ENCODE measurements at regions not wholly inside any gene's neighbourhood (a gene's known extent, or its start where the extent isn't known, plus 50 kb on each side); places are given as distances from the start of the nearest gene placed in this dataset.

DNA sequence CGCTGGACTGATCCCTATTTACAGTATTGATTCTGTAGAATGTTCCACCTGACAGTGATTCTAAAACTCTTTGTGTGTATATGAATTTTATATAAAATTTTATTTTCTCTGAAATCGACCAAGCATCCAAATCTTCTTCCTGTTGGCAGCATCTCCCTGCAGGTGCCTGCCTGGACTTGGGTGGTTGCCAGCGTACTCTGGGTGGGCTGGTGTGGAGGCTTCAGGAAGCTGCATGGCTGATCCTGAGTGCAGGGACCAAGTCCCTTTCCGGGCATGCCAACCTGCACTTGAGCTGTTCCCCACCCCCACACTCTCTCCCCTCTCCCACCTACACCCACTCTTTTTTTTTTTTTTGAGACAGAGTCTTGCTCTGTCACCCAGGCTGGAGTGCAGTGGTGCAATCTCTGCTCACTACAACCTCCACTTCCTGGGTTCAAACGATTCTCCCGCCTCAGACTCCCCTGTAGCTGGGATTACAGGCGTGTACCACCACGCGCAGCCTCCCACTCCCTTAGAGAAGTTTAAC is 53.2 kb upstream of the ALKAL2 start:
- H4K20me1 ChIP-seq (replicated peaks in 1 of 2; ENCODE audit: control insufficient read depth in 1 of 2, insufficient read depth in 2 of 2, low read length in 2 of 2), result no peaks in the 10 kb centered on the region
- no peak overlapping the region for H2BK5ac ChIP-seq (ENCODE audit: low read depth, low read length)
- no peak overlapping the region for H3K56ac ChIP-seq (replicated peaks; ENCODE audit: insufficient read length, low read depth, low read length)
- no peak for DNase-seq (ENCODE audit: low read depth in 1 of 2, low spot score in 2 of 2)
- no peak overlapping the region for H4K5ac ChIP-seq (ENCODE audit: insufficient read length, low read depth, low read length)
- H2AFZ ChIP-seq (ENCODE audit: low read length), result no peak overlapping the region
- H3K14ac ChIP-seq (ENCODE audit: insufficient read length), result no peak overlapping the region
- H3K4me3 ChIP-seq (ENCODE audit: extremely low read depth in 1 of 4, insufficient read depth in 2 of 4, low read depth in 3 of 4, low read length in 4 of 4), result no peak overlapping the region
- FAIRE-seq, result no peak
- peaks cover 20 to 22% of the 10 kb centered on the region in 2 experiments; a peak in 3 of 4 replicates for H3K9me3 ChIP-seq (ENCODE audit: insufficient read depth in 2 of 2, low read depth in 1 of 2, low read length in 1 of 2)
- ChIA-PET CTCF (ENCODE audit: partially characterized antibody) (interaction anchor here (0.6 to 1.3 kb wide), 5 partner anchors 10 to 189 kb away, joined by 3 to 4 read pairs (median 3); no protein-coding TSS in a partner anchor), POLR2A (ENCODE audit: partially characterized antibody) (no interaction called here)
- H3K36me3 ChIP-seq (ENCODE audit: control insufficient read depth in 2 of 4, insufficient read depth in 4 of 4, low read length in 3 of 4), result no peaks in the 10 kb centered on the region
- H3K4ac ChIP-seq (replicated peaks; ENCODE audit: insufficient read length, low read depth, low read length), result no peak overlapping the region
- 89% methylated on average over 6 of the region's 9 CpGs; no CpG with 5 or more reads in 1 of the 2 experiments for WGBS, 2 experiments (ENCODE audit: extremely low coverage in 1 of 2, insufficient coverage in 1 of 2, insufficient read length in 1 of 2, insufficient replicate concordance in 2 of 2, low coverage in 1 of 2, low lambda C conversion rate in 2 of 2, missing lambda C conversion rate in 1 of 2)
- no peak overlapping the region for H3K9ac ChIP-seq (replicated peaks in 1 of 4; ENCODE audit: extremely low read depth in 1 of 4, low read depth in 3 of 4, low read length in 3 of 4)
- no peak overlapping the region for H4K91ac ChIP-seq (replicated peaks; ENCODE audit: insufficient read length, low read length)
- H3K79me1 ChIP-seq (ENCODE audit: low read depth, low read length), result no peaks in the 10 kb centered on the region
- H2BK120ac ChIP-seq (replicated peaks; ENCODE audit: low read depth, low read length), result no peak overlapping the region
- H2BK15ac ChIP-seq (ENCODE audit: low read length), result no peak overlapping the region
- H2BK12ac ChIP-seq (ENCODE audit: low read depth, low read length), result no peak overlapping the region
- H2BK20ac ChIP-seq (ENCODE audit: low read length), result no peak overlapping the region
- H3K27me3 ChIP-seq (replicated peaks in 1 of 4; ENCODE audit: control insufficient read depth in 3 of 4, extremely low read depth in 1 of 4, insufficient read depth in 3 of 4, low read length in 3 of 4), result no peaks in the 10 kb centered on the region
- no peaks in the 10 kb centered on the region for H3K79me2 ChIP-seq (ENCODE audit: control insufficient read depth in 1 of 2, insufficient read depth in 2 of 2, low read length in 2 of 2)
- H2AK5ac ChIP-seq (ENCODE audit: low read depth, low read length), result no peak overlapping the region
- H3K4me2 ChIP-seq (ENCODE audit: insufficient read depth in 1 of 2, low read depth in 2 of 2, low read length in 2 of 2), result no peak overlapping the region
- no peak overlapping the region for H3K18ac ChIP-seq (ENCODE audit: extremely low read depth, low read length)
- H4K8ac ChIP-seq (ENCODE audit: extremely low read depth, insufficient read depth, low read length), result no peak overlapping the region
- H3K4me1 ChIP-seq (replicated peaks in 1 of 4; ENCODE audit: control insufficient read depth in 3 of 4, insufficient read depth in 4 of 4, low read length in 3 of 4), result no peaks in the 10 kb centered on the region
- no peaks in the 10 kb centered on the region for H3K23me2 ChIP-seq (ENCODE audit: low read depth, low read length)
- H3K27ac ChIP-seq (ENCODE audit: low read depth, low read length), result no peak overlapping the region
- no peak overlapping the region for H3K23ac ChIP-seq (ENCODE audit: insufficient read length)
- TF ChIP-seq SAP30 (IDR thresholded peaks at IDR 0.05; ENCODE audit: insufficient read depth, insufficient replicate concordance, low read length) (no peak), GTF2F1 (IDR thresholded peaks at IDR 0.05; ENCODE audit: borderline replicate concordance, low read depth, low read length) (no peak), RXRA (IDR thresholded peaks at IDR 0.05; ENCODE audit: insufficient read depth, low read depth, low read length) (no peak), TBP (IDR thresholded peaks at IDR 0.05; ENCODE audit: low read depth, low read length) (no peak), CTBP2 (IDR thresholded peaks at IDR 0.05; ENCODE audit: borderline replicate concordance, insufficient read depth, insufficient read length, low read length) (no peak), RAD21 (IDR thresholded peaks at IDR 0.05 in 1 of 2, conservative IDR thresholded peaks at IDR 0.05 in 1 of 2; ENCODE audit: low read depth in 2 of 2, low read length in 2 of 2) (no peak), JUN (IDR thresholded peaks at IDR 0.05; ENCODE audit: low read depth, low read length) (no peak), KDM1A (IDR thresholded peaks at IDR 0.05; ENCODE audit: borderline replicate concordance, low read length) (no peak), BCL11A (IDR thresholded peaks at IDR 0.05; ENCODE audit: low read depth in 2 of 2, low read length in 2 of 2) (no peak), CBX5 (IDR thresholded peaks at IDR 0.05; ENCODE audit: low read depth, low read length) (no peak), POLR2AphosphoS5 (IDR thresholded peaks at IDR 0.05; ENCODE audit: low read depth, low read length) (no peak), RFX5 (IDR thresholded peaks at IDR 0.05; ENCODE audit: borderline replicate concordance, low read depth, low read length) (no peak)
- TF ChIP-seq, protein P1, sequence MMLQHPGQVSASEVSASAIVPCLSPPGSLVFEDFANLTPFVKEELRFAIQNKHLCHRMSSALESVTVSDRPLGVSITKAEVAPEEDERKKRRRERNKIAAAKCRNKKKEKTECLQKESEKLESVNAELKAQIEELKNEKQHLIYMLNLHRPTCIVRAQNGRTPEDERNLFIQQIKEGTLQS (IDR thresholded peaks at IDR 0.05; ENCODE audit: insufficient read depth, low read depth, low read length), result no peak
